22Rv1 (cell line): ENCODE measurements at regions not wholly inside any gene's neighbourhood (a gene's known extent, or its start where the extent isn't known, plus 50 kb on each side); places are given as distances from the start of the nearest gene placed in this dataset.

Source experiments
- H3K27ac ChIP-seq: fragments of 450-650 bp; 2 replicates; pipeline ENCODE4 v1.5.1; 2017
- ZFX ChIP-seq: fragments of 450-650 bp; IDR thresholded peaks from 2 replicates; pipeline ENCODE4 v1.6.1; 2017; ENCODE audit warnings: antibody characterized with exemption, borderline replicate concordance
- TF ChIP-seq, protein P1 (sequence below): fragments of 450-650 bp; IDR thresholded peaks from 2 replicates; pipeline ENCODE4 v1.5.1; 2017; ENCODE audit warnings: mild to moderate bottlenecking

DNA sequence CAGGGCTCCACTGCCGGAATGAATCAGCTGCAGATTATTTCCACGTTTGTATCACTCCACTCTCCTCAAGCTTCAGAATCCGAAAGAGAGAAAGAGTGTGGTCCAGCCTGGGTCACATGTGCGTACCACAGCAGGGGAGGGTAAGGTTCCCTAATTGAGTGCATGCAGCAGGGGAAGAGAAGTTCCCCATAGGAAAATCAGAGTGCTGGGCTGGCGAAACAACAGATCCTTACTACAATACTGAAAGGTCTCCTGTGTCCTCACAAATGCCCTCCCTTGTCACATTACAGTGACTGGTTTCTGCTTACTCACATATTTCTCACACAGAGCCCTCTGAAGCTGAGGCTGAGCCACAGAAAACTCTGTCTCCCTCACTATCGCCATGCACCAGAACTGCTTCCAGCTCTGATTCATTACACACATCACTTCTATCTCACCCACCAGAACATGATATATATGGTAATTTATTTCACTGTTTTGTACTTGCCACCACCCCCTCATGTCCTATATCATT lies 532.2 kb upstream of the TUSC1 start:
- H3K27ac ChIP-seq, result no peak overlapping the region

DNA sequence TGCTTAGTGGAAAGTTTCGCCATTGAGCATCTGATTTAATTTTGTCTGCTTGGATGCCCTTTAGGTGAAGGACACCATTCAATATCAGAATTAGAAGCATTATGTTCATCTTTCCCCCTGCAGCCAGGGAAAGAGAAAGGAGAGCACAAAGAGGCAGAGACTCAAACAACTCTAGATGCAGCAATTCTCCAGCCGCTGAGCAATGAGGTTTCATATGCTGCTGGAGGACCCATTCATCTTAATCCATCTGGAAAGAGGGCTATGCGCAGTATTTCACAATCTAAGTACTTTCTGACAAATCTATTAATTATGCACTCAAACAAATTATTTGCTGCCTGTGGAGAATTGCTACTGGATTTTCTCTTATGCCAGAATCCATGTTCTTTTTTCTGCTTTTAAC lies 527.0 kb upstream of the TUSC1 start:
- no peak for TF ChIP-seq ZFX
- TF ChIP-seq, protein P1, sequence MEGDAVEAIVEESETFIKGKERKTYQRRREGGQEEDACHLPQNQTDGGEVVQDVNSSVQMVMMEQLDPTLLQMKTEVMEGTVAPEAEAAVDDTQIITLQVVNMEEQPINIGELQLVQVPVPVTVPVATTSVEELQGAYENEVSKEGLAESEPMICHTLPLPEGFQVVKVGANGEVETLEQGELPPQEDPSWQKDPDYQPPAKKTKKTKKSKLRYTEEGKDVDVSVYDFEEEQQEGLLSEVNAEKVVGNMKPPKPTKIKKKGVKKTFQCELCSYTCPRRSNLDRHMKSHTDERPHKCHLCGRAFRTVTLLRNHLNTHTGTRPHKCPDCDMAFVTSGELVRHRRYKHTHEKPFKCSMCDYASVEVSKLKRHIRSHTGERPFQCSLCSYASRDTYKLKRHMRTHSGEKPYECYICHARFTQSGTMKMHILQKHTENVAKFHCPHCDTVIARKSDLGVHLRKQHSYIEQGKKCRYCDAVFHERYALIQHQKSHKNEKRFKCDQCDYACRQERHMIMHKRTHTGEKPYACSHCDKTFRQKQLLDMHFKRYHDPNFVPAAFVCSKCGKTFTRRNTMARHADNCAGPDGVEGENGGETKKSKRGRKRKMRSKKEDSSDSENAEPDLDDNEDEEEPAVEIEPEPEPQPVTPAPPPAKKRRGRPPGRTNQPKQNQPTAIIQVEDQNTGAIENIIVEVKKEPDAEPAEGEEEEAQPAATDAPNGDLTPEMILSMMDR, result no peak

More for the DNA sequence above, 532.2 kb upstream of the TUSC1 start:
- TF ChIP-seq ZFX, result no peak
- TF ChIP-seq, protein P1, result no peak

DNA sequence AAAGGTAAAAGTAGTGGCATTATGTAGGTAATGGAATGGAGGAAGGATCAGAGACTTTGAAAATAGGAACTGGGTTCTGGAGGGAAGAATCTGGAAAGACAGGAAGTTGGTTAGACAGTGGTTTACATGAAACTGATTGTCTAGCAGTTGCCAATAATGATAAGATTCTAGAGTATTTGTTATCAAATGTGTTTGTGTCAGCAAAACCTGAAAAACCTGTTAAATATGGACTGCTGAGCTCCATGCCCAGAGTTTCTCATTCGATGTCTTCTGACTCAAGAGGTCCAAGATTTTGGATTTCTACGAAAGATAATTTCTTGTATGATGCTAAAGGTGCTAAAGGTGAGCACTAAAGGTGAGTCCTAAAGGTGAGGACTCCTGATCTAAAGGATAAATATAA lies 515.0 kb upstream of the TUSC1 start:
- TF ChIP-seq, protein P1, result no peak
- TF ChIP-seq ZFX, result no peak
- no peak overlapping the region for H3K27ac ChIP-seq

More for the DNA sequence above, 527.0 kb upstream of the TUSC1 start:
- no peak overlapping the region for H3K27ac ChIP-seq

DNA sequence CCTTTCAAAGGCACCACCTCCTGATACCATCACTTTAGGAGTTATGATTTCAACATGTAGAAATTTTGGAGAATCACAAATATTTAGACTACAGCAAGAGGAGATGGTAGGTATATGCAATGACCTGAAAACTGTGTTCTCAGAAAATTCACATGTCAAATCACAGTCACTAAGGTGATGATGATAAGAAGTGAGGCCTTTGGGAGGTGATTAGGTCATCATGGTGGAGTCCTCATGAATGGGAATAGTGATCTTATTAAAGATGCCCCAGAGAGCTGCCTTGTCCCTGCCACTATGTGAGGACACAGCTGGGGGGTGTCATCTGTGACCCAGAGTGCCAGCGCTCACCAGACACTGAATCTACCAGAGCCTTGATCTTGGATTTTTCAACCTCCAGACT lies 513.5 kb upstream of the TUSC1 start:
- H3K27ac ChIP-seq, result no peak overlapping the region
- TF ChIP-seq ZFX, result no peak
- TF ChIP-seq, protein P1, result no peak

DNA sequence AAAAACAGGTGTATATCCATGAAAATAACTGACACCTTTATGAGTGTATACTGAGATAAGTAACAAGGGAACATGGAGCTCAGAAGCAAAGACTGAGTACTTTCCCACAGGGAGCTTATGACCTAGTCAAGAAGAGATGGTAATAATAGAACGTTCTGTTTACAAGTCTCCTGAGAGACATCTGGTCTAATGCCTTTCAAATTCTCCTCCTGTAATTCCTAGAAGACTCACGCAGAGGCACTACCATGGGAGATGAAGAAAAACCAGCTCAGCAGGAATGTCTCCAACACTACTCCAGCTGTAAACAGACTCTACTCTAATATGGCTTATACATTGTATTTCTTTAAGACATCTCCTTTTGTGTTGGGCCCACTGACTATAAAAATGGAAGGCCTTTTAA lies 503.6 kb upstream of the TUSC1 start:
- H3K27ac ChIP-seq, result no peak overlapping the region
- TF ChIP-seq, protein P1, result no peak
- no peak for TF ChIP-seq ZFX

DNA sequence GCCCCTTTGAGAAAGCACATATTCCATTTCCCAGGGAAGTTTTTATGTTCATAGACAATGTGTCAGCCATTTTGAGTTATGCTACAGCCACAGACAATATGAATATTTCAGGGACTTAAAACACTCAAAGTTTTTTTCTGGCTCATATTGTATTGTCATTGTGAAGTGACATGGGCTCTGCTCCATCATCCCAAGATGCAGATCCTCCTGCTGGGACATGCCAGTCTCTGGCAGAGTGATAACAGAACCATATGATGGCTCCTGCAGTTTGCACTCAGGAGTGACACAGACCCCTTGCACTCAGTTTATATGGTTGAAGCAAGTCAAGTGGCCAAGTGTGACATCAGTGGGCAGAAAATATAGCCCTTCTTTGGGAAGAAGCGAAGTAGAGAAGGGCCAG lies 498.4 kb upstream of the TUSC1 start:
- TF ChIP-seq, protein P1, result no peak
- no peak for TF ChIP-seq ZFX

DNA sequence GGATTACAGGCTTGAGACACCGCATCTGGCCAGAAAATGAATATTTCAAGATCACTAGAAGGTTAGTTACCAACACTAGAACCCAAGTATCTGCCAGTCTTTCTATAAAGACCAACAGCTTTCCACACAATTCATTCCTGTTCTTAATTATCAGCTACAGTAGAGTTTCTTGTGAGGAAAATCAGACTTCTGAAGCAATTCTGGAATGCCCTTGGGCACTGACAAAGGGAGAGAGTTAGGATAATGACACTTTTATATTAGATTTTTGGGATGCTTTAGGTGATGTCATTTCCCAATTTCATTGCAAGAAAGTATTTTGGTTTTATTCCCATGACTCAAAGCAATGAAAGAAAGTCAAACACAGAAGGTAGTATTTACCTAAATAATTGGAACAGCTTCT lies 497.0 kb upstream of the TUSC1 start:
- H3K27ac ChIP-seq, result peak overlapping the region; percentile 26; the same call in 1 of the 2 replicates
- TF ChIP-seq, protein P1, result no peak
- no peak for TF ChIP-seq ZFX

More for the DNA sequence above, 498.4 kb upstream of the TUSC1 start:
- no peak overlapping the region for H3K27ac ChIP-seq
